Activated CD4-positive, alpha-beta T cell treated with anti-CD3 and anti-CD28 coated beads for 36 hours (primary cell): ENCODE measurements at regions not wholly inside any gene's neighbourhood (a gene's known extent, or its start where the extent isn't known, plus 50 kb on each side); places are given as distances from the start of the nearest gene placed in this dataset.
"Not testable (repeated sequence)": the region's sequence is repeated elsewhere in the genome, so short reads cannot be mapped to it uniquely, and the experiment has no call there.

Experiments used
- ATAC-seq: fragments of 200-7000 bp; cut with Tn5 transposase; one replicate; pipeline ENCODE4 v1.10.0; 2021; ENCODE audit warnings: mild to moderate bottlenecking, moderate library complexity
- CTCF ChIA-PET: fragments of 350-600 bp; sonication (Branson Sonifier 250); formaldehyde crosslinking; loops from one replicate; lab custom pipeline; 2021; ENCODE audit warnings: antibody characterized with exemption; lab: Charles Lee
- POLR2A ChIA-PET: fragments of 350-600 bp; sonication (Branson Sonifier 250); formaldehyde crosslinking; loops from one replicate; lab custom pipeline; 2021; ENCODE audit warnings: antibody characterized with exemption, inconsistent platforms; lab: Charles Lee
- DNase-seq: peaks from one replicate; pipeline ENCODE4 v3.0.0-alpha.2; 2020
- H3K27ac Mint-ChIP-seq: one replicate; pipeline ENCODE4 v1.8.0; 2021; ENCODE audit warnings: mixed read lengths
- H3K27me3 Mint-ChIP-seq: one replicate; pipeline ENCODE4 v1.8.0; 2021; ENCODE audit warnings: mixed read lengths
- H3K36me3 Mint-ChIP-seq: one replicate; pipeline ENCODE4 v1.8.0; 2021; ENCODE audit warnings: low read depth, mixed read lengths
- H3K4me1 Mint-ChIP-seq: one replicate; pipeline ENCODE4 v1.8.0; 2021; ENCODE audit warnings: mixed read lengths
- H3K4me3 Mint-ChIP-seq: one replicate; pipeline ENCODE4 v1.8.0; 2021; ENCODE audit warnings: mild to moderate bottlenecking, moderate library complexity, mixed read lengths
- H3K9me3 Mint-ChIP-seq: one replicate; pipeline ENCODE4 v1.8.0; 2021; ENCODE audit warnings: low read depth, mixed read lengths
- intact Hi-C, 2 experiments: fragments of 100-400 bp; cut with DNase I in 1 of 2; cut with micrococcal nuclease in 1 of 2; formaldehyde crosslinking; loops; one replicate each; pipeline versions ENCODE4 v1.14.2 to v1.15.1; 2022 to 2024; cut with DNase I, micrococcal nuclease

GRCh38 chr15:62515696-62516395 lies 350.8 kb upstream of the C2CD4B start:
- Mint-ChIP-seq H3K4me3 (no peak overlapping the region), H3K9me3 (no peaks in the 10 kb centered on the region), H3K27ac (no peak overlapping the region), H3K36me3 (no peaks in the 10 kb centered on the region), H3K27me3 (peaks cover 36% of the 10 kb centered on the region), H3K4me1 (peaks cover 3% of the 10 kb centered on the region)
- DNase-seq (no peak), ATAC-seq (no peak)
- intact Hi-C loops: no loop called here
- CTCF ChIA-PET: no interaction called here
- POLR2A ChIA-PET: no interaction called here

DNA sequence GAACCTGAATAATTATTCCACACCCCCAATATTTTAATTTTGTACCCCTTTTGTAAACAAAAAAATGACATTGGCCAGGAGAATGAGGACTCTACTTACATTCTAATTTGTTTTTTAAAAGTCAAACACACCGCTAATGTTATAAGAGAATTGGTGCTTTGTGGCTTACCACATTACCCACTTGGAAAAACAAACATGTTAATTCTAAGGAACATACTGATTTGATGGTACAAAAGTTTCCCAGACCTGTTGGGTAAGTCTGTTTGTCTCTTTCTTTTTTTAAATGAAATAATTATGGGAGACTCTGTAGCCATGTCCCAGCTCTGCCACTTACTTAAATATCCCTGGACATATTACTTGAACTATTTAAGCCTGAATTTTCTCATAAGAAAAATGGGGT lies 352.5 kb upstream of the C2CD4B start:
- ChIA-PET CTCF (no interaction called here), POLR2A (no interaction called here)
- Mint-ChIP-seq H3K9me3 (no peaks in the 10 kb centered on the region), H3K4me1 (peaks cover 3% of the 10 kb centered on the region), H3K36me3 (no peaks in the 10 kb centered on the region), H3K27ac (no peak overlapping the region), H3K4me3 (no peak overlapping the region), H3K27me3 (peaks cover 40% of the 10 kb centered on the region)
- ATAC-seq: no peak
- intact Hi-C loops: no loop called here
- no peak for DNase-seq

DNA sequence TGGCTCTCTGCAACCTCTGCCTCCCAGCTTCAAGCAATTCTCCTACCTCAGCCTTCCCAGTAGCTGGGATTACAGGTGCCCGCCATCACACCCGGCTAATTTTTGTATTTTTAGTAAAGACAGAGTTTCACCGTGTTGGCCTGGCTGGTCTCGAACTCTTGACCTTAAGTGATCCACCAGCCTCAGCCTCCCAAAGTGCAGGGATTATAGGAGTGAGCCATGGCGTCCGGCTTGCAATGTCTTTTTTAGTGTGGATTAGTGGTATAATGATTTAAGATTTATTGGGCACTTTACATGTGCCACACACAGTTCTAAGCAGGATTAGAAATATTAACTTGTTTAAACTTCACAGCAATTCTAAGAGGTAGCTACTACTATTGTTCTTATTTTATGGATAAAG lies 353.6 kb upstream of the C2CD4B start:
- H3K9me3 Mint-ChIP-seq, H3K4me3 Mint-ChIP-seq, POLR2A ChIA-PET, H3K4me1 Mint-ChIP-seq, H3K27ac Mint-ChIP-seq, intact Hi-C loops, H3K36me3 Mint-ChIP-seq, ATAC-seq, DNase-seq: not testable (repeated sequence)
- CTCF ChIA-PET: interaction anchor here (0.7 kb wide), 1 partner anchor 12 kb away, joined by 3 read pairs; no protein-coding TSS in a partner anchor
- H3K27me3 Mint-ChIP-seq: peaks cover 43% of the 10 kb centered on the region

- intact Hi-C loops: no loop called here
- Mint-ChIP-seq H3K9me3 (no peaks in the 10 kb centered on the region), H3K36me3 (no peaks in the 10 kb centered on the region), H3K27ac (no peak overlapping the region), H3K4me3 (no peak overlapping the region), H3K4me1 (peaks cover 3% of the 10 kb centered on the region), H3K27me3 (peaks cover 40% of the 10 kb centered on the region)
- ChIA-PET CTCF (no interaction called here), POLR2A (interaction anchor here (0.5 to 0.6 kb wide), 2 partner anchors 26 to 758 kb away, joined by 3 to 7 read pairs; no protein-coding TSS in a partner anchor)
- ATAC-seq (peak; percentile 82), DNase-seq (peak; percentile 18)
Observed at GRCh38 chr15:62519900-62520299, 354.8 kb upstream of the C2CD4B start.

GRCh38 chr15:62520887-62521286 lies 355.8 kb upstream of the C2CD4B start:
- CTCF ChIA-PET: no interaction called here
- Mint-ChIP-seq H3K36me3 (no peaks in the 10 kb centered on the region), H3K27me3 (peaks cover 40% of the 10 kb centered on the region), H3K9me3 (no peaks in the 10 kb centered on the region), H3K27ac (no peak overlapping the region), H3K4me3 (no peak overlapping the region), H3K4me1 (peaks cover 3% of the 10 kb centered on the region)
- ATAC-seq (no peak), DNase-seq (no peak)
- POLR2A ChIA-PET: interaction anchor here (0.6 kb wide), 1 partner anchor 97 kb away, joined by 6 read pairs; no protein-coding TSS in a partner anchor
- intact Hi-C loops: no loop called here

GRCh38 chr15:62521396-62521795 lies 356.3 kb upstream of the C2CD4B start:
- peaks cover 40% of the 10 kb centered on the region for H3K27me3 Mint-ChIP-seq
- POLR2A ChIA-PET: no interaction called here
- H3K36me3 Mint-ChIP-seq: no peaks in the 10 kb centered on the region
- no peaks in the 10 kb centered on the region for H3K9me3 Mint-ChIP-seq
- DNase-seq (no peak), ATAC-seq (no peak)
- intact Hi-C loops: no loop called here
- H3K4me3 Mint-ChIP-seq: no peak overlapping the region
- peaks cover 3% of the 10 kb centered on the region for H3K4me1 Mint-ChIP-seq
- H3K27ac Mint-ChIP-seq: no peak overlapping the region
- CTCF ChIA-PET: no interaction called here

DNA sequence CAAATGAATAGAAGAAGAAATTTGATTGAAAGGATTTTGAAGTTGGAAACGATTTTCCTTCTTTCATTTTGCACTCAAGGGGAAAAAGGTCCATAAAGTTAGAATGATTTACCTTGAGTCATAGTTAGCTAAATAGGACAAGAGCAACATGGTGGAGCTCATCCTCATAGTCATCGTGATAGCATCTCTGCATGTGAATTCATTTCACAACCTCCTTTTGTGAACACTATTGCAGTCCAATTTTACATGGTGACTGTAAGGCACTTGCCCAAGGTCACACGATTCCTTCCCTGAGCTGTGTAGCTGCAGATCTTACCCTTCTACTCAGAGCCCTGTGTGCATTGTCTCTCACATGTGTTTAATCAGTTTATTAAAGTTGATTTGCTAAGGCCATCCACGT lies 359.8 kb upstream of the C2CD4B start:
- Mint-ChIP-seq H3K36me3 (no peaks in the 10 kb centered on the region), H3K27ac (no peak overlapping the region), H3K4me3 (no peak overlapping the region), H3K27me3 (peaks cover 40% of the 10 kb centered on the region), H3K9me3 (no peaks in the 10 kb centered on the region), H3K4me1 (peaks cover 3% of the 10 kb centered on the region)
- POLR2A ChIA-PET: no interaction called here
- CTCF ChIA-PET: no interaction called here
- ATAC-seq (no peak), DNase-seq (no peak)
- intact Hi-C loops: no loop called here

- POLR2A ChIA-PET: no interaction called here
- DNase-seq (no peak), ATAC-seq (no peak)
- Mint-ChIP-seq H3K4me1 (no peaks in the 10 kb centered on the region), H3K27me3 (peaks cover 27% of the 10 kb centered on the region), H3K36me3 (no peaks in the 10 kb centered on the region), H3K4me3 (no peak overlapping the region), H3K9me3 (no peaks in the 10 kb centered on the region), H3K27ac (no peak overlapping the region)
- intact Hi-C loops: no loop called here
- CTCF ChIA-PET: interaction anchor here (1.0 kb wide), 1 partner anchor 22 kb away, joined by 4 read pairs; no protein-coding TSS in a partner anchor
Observed at GRCh38 chr15:62527387-62527786, 362.3 kb upstream of the C2CD4B start.

- no peaks in the 10 kb centered on the region for H3K9me3 Mint-ChIP-seq
- intact Hi-C loops: no loop called here
- no peak overlapping the region for H3K27ac Mint-ChIP-seq
- no peaks in the 10 kb centered on the region for H3K36me3 Mint-ChIP-seq
- peaks cover 21% of the 10 kb centered on the region for H3K27me3 Mint-ChIP-seq
- ChIA-PET POLR2A (interaction anchor here (0.7 kb wide), 1 partner anchor 122 kb away, joined by 3 read pairs; no protein-coding TSS in a partner anchor), CTCF (interaction anchor here (1.0 kb wide), 1 partner anchor 21 kb away, joined by 4 read pairs; no protein-coding TSS in a partner anchor)
- ATAC-seq (no peak), DNase-seq (no peak)
- no peaks in the 10 kb centered on the region for H3K4me1 Mint-ChIP-seq
- no peak overlapping the region for H3K4me3 Mint-ChIP-seq
Observed at GRCh38 chr15:62528505-62528904, 363.4 kb upstream of the C2CD4B start.

DNA sequence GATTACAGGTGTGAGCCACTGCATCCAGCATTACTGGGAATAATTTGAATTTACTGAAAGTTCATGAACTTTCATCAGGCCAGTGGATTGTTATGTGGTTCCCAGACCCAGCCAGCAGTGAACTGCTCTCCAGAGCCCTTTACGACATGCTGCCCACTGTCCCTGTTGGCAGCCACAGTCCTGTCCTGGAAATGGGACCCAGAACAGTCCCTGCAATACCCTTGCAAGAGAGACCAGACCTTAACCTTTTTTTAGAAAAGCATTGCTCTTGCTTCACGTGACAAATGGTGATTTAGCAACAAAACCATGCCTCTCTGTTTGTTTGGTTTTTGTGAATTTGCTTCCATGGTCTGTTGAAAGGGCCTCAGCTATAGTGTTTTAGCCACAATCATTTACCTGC lies 367.3 kb upstream of the C2CD4B start:
- H3K27me3 Mint-ChIP-seq: peaks cover 10% of the 10 kb centered on the region
- DNase-seq (no peak), ATAC-seq (no peak)
- H3K36me3 Mint-ChIP-seq: no peaks in the 10 kb centered on the region
- intact Hi-C loops: no loop called here
- no peaks in the 10 kb centered on the region for H3K9me3 Mint-ChIP-seq
- no peaks in the 10 kb centered on the region for H3K4me1 Mint-ChIP-seq
- no peak overlapping the region for H3K4me3 Mint-ChIP-seq
- ChIA-PET CTCF (no interaction called here), POLR2A (no interaction called here)
- H3K27ac Mint-ChIP-seq: no peak overlapping the region

- ChIA-PET CTCF (interaction anchor here (0.7 kb wide), 1 partner anchor 91 kb away, joined by 4 read pairs; no protein-coding TSS in a partner anchor), POLR2A (no interaction called here)
- H3K36me3 Mint-ChIP-seq: no peaks in the 10 kb centered on the region
- ATAC-seq: no peak
- H3K9me3 Mint-ChIP-seq: no peaks in the 10 kb centered on the region
- no peaks in the 10 kb centered on the region for H3K4me1 Mint-ChIP-seq
- peaks cover 7% of the 10 kb centered on the region for H3K27me3 Mint-ChIP-seq
- intact Hi-C loops: no loop called here
- no peak overlapping the region for H3K4me3 Mint-ChIP-seq
- H3K27ac Mint-ChIP-seq: no peak overlapping the region
- no peak for DNase-seq
Observed at GRCh38 chr15:62533687-62534086, 368.6 kb upstream of the C2CD4B start.

GRCh38 chr15:62534996-62535395 lies 369.9 kb upstream of the C2CD4B start:
- no peak overlapping the region for H3K27ac Mint-ChIP-seq

More at GRCh38 chr15:62534996-62535395, 369.9 kb upstream of the C2CD4B start:
- no peaks in the 10 kb centered on the region for H3K36me3 Mint-ChIP-seq
- no peak overlapping the region for H3K4me3 Mint-ChIP-seq
- CTCF ChIA-PET: no interaction called here
- POLR2A ChIA-PET: no interaction called here
- H3K27me3 Mint-ChIP-seq: peaks cover 6% of the 10 kb centered on the region
- no peaks in the 10 kb centered on the region for H3K9me3 Mint-ChIP-seq
- DNase-seq (no peak), ATAC-seq (no peak)
- no peaks in the 10 kb centered on the region for H3K4me1 Mint-ChIP-seq
- intact Hi-C loops: no loop called here
